Ovary (tissue), 3 donors: ENCODE measurements at regions not wholly inside any gene's neighbourhood (a gene's known extent, or its start where the extent isn't known, plus 50 kb on each side); places are given as distances from the start of the nearest gene placed in this dataset.

Source experiments
- CTCF ChIP-seq, 3 donors: fragments of 450-650 bp in 2 of 3; fragments of 200-600 bp in 1 of 3; IDR thresholded peaks; one replicate each; pipeline versions ENCODE4 v1.5.1 to v1.8.0; 2016 to 2022; ENCODE audit warnings: antibody characterized with exemption in 3 of 3, mild to moderate bottlenecking in 1 of 3
- EP300 ChIP-seq: sonication (generic); formaldehyde crosslinking; IDR thresholded peaks from one replicate; pipeline ENCODE4 v1.6.1; 2017; ENCODE audit warnings: antibody characterized with exemption
- POLR2A ChIP-seq: fragments of 450-650 bp; IDR thresholded peaks from one replicate; pipeline ENCODE4 v1.6.1; 2017; ENCODE audit warnings: antibody characterized with exemption, mild to moderate bottlenecking, moderate library complexity
- donor health status: DM: no; HTN: no; CAD: no.

- TF ChIP-seq POLR2A, result no peak
- no peak for TF ChIP-seq CTCF (IDR thresholded peaks at IDR 0.05)
- no peak for TF ChIP-seq EP300
Measured at GRCh38 chr4:79232540-79232939, 93.3 kb downstream of the NAA11 start.
